Endothelial cell (in vitro differentiated cells): ENCODE measurements at regions not wholly inside any gene's neighbourhood (a gene's known extent, or its start where the extent isn't known, plus 50 kb on each side); places are given as distances from the start of the nearest gene placed in this dataset.
"Not testable (repeated sequence)": the region's sequence is repeated elsewhere in the genome, so short reads cannot be mapped to it uniquely, and the experiment has no call there.

Source experiments
- DNase-seq: peaks from one replicate; pipeline ENCODE4 v3.0.0; 2021; ENCODE audit warnings: low spot score
- H3K27ac Mint-ChIP-seq: one replicate; pipeline ENCODE4 v1.8.0; 2021; ENCODE audit warnings: mixed read lengths, inconsistent platforms; ENCODE audit not compliant: unreplicated experiment
- H3K27me3 Mint-ChIP-seq: one replicate; pipeline ENCODE4 v1.8.0; 2021; ENCODE audit warnings: mild to moderate bottlenecking, moderate library complexity, mixed read lengths, inconsistent platforms; ENCODE audit not compliant: unreplicated experiment
- H3K36me3 Mint-ChIP-seq: one replicate; pipeline ENCODE4 v1.8.0; 2021; ENCODE audit warnings: mild to moderate bottlenecking, low read depth, mixed read lengths, inconsistent platforms; ENCODE audit not compliant: unreplicated experiment
- H3K4me1 Mint-ChIP-seq: one replicate; pipeline ENCODE4 v1.8.0; 2021; ENCODE audit warnings: mild to moderate bottlenecking, mixed read lengths, inconsistent platforms; ENCODE audit not compliant: unreplicated experiment
- H3K4me3 Mint-ChIP-seq: one replicate; pipeline ENCODE4 v1.8.0; 2021; ENCODE audit warnings: mild to moderate bottlenecking, mixed read lengths, inconsistent platforms; ENCODE audit not compliant: unreplicated experiment
- H3K9me3 Mint-ChIP-seq: one replicate; pipeline ENCODE4 v1.8.0; 2021; ENCODE audit warnings: mixed read lengths, inconsistent platforms; ENCODE audit not compliant: unreplicated experiment
- CTCF ChIP-seq: fragments of 200-600 bp; sonication (generic); IDR thresholded peaks from one replicate; pipeline ENCODE4 v1.5.0; 2021; ENCODE audit warnings: antibody characterized with exemption; ENCODE audit not compliant: unreplicated experiment

- no peaks in the 10 kb centered on the region for H3K4me1 Mint-ChIP-seq
- no peak for TF ChIP-seq CTCF
- H3K27me3 Mint-ChIP-seq = no peaks in the 10 kb centered on the region
- H3K27ac Mint-ChIP-seq = no peak overlapping the region
- H3K9me3 Mint-ChIP-seq = no peaks in the 10 kb centered on the region
- no peaks in the 10 kb centered on the region for H3K36me3 Mint-ChIP-seq
- no peak overlapping the region for H3K4me3 Mint-ChIP-seq
- DNase-seq = no peak
These were observed 1148.8 kb upstream of the ADGRL4 start for GRCh38 chr1:80155371-80155770.

DNA sequence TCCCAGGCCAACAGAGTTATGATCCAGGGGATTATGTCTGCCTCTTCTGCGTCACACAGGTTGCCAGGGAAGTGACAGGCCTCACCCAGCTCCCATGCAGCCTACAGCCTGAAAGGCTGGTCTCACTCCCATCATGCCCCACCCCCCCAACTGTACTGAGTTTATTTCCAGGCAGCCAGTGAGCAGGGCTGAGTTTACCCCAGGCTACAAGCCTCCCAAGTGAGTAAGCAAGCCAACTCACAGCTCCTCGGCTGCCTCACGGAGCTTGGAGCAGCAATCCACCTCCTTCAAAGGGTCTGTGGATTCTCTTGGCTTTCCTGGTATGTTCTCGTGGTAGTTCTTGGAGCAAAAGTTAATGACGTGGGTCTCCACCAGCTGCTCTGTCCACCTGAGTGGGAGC, 1147.6 kb upstream of the ADGRL4 start:
- no peaks in the 10 kb centered on the region for H3K4me1 Mint-ChIP-seq
- no peaks in the 10 kb centered on the region for H3K9me3 Mint-ChIP-seq
- no peak overlapping the region for H3K4me3 Mint-ChIP-seq
- DNase-seq = no peak
- no peaks in the 10 kb centered on the region for H3K27me3 Mint-ChIP-seq
- TF ChIP-seq CTCF = no peak
- no peak overlapping the region for H3K27ac Mint-ChIP-seq
- H3K36me3 Mint-ChIP-seq = no peaks in the 10 kb centered on the region

- no peak for DNase-seq
- TF ChIP-seq CTCF = no peak
- Mint-ChIP-seq H3K9me3 (no peaks in the 10 kb centered on the region), H3K36me3 (no peaks in the 10 kb centered on the region), H3K27ac (no peak overlapping the region), H3K4me1 (no peaks in the 10 kb centered on the region), H3K4me3 (no peak overlapping the region), H3K27me3 (no peaks in the 10 kb centered on the region)
These were observed 1147.2 kb upstream of the ADGRL4 start for GRCh38 chr1:80153762-80154161.

- Mint-ChIP-seq H3K4me3 (no peak overlapping the region), H3K4me1 (no peaks in the 10 kb centered on the region), H3K27ac (no peak overlapping the region), H3K36me3 (no peaks in the 10 kb centered on the region), H3K9me3 (no peaks in the 10 kb centered on the region), H3K27me3 (no peaks in the 10 kb centered on the region)
- DNase-seq = no peak
- no peak for TF ChIP-seq CTCF
These were observed 1136.8 kb upstream of the ADGRL4 start for GRCh38 chr1:80143361-80143760.

DNA sequence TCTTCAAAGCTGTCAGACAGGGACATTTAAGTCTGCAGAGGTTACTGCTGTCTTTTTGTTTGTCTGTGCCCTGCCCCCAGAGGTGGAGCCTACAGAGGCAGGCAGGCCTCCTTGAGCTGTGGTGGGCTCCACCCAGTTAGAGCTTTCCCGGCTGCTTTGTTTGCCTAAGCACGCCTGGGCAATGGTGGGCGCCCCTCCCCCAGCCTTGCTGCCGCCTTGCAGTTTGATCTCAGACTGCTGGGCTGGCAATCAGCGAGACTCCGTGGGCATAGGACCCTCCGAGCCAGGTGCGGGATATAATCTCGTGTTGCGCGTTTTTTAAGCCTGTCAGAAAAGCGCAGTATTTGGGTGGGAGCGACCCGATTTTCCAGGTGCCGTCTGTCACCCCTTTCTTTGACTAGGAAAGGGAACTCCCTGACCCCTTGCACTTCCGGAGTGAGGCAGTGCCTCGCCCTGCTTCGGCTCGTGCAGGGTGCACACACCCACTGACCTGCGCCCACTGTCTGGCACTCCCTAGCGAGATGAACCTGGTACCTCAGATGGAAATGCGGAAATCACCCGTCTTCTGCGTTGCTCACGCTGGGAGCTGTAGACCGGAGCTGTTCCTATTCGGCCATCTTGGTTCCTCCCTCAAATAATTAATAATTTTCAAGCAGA, 1131.5 kb upstream of the ADGRL4 start:
- H3K27ac Mint-ChIP-seq, DNase-seq, H3K36me3 Mint-ChIP-seq, H3K9me3 Mint-ChIP-seq, H3K4me1 Mint-ChIP-seq, H3K27me3 Mint-ChIP-seq, H3K4me3 Mint-ChIP-seq: not testable (repeated sequence)
